Progenitor cell of endocrine pancreas (in vitro differentiated cells): ENCODE measurements at regions not wholly inside any gene's neighbourhood (a gene's known extent, or its start where the extent isn't known, plus 50 kb on each side); places are given as distances from the start of the nearest gene placed in this dataset.

Experiments used
- DNase-seq: peaks from one replicate; pipeline ENCODE4 v3.0.0; 2021; ENCODE audit warnings: low spot score; ENCODE audit not compliant: unreplicated experiment
- H3K27ac Mint-ChIP-seq: 2 replicates; pipeline ENCODE4 v1.8.0; 2021; ENCODE audit warnings: mild to moderate bottlenecking, moderate library complexity, mixed read lengths
- H3K27me3 Mint-ChIP-seq: 2 replicates; pipeline ENCODE4 v1.8.0; 2021; ENCODE audit warnings: mixed read lengths
- H3K36me3 Mint-ChIP-seq: 2 replicates; pipeline ENCODE4 v1.8.0; 2022; ENCODE audit warnings: mixed read lengths; ENCODE audit not compliant: insufficient read depth
- H3K4me1 Mint-ChIP-seq: 2 replicates; pipeline ENCODE4 v1.8.0; 2021; ENCODE audit warnings: low read depth, mixed read lengths
- H3K4me3 Mint-ChIP-seq: 2 replicates; pipeline ENCODE4 v1.8.0; 2021; ENCODE audit warnings: low read depth, mild to moderate bottlenecking, moderate library complexity, mixed read lengths
- H3K9me3 Mint-ChIP-seq: 2 replicates; pipeline ENCODE4 v1.8.0; 2021; ENCODE audit warnings: low read depth, mixed read lengths
- TF ChIP-seq, protein P1 (sequence below): fragments of 200-600 bp; sonication (generic); IDR thresholded peaks from one replicate; pipeline ENCODE4 v1.5.0; 2021; ENCODE audit warnings: antibody characterized with exemption, mild to moderate bottlenecking; ENCODE audit not compliant: unreplicated experiment

DNA sequence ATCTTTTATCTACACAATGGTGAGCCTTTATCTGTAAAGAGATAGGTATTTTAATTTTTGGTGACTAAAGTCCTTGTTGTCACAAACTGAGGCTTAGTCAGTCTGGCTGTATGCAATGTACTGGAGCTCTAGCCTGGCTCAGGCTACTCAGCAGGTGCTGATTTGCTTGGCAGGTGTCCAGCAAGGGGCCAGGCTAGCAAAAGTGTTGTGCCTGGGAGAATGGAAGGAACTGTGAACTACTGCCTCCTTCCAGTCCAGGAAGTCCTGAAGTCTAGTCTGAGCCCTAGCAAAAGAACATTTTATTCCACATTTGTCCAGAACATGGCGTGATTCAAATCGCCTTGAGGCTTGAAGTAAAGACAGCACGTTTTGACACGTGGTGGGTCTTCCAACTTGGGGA, 260.5 kb downstream of the CCDC85A start:
- DNase-seq, result no peak
- H3K9me3 Mint-ChIP-seq, result no peaks in the 10 kb centered on the region
- H3K4me1 Mint-ChIP-seq, result peaks cover 16% of the 10 kb centered on the region
- H3K4me3 Mint-ChIP-seq, result no peak overlapping the region
- no peak overlapping the region for H3K27ac Mint-ChIP-seq
- no peaks in the 10 kb centered on the region for H3K27me3 Mint-ChIP-seq
- H3K36me3 Mint-ChIP-seq, result no peaks in the 10 kb centered on the region
- TF ChIP-seq, protein P1, sequence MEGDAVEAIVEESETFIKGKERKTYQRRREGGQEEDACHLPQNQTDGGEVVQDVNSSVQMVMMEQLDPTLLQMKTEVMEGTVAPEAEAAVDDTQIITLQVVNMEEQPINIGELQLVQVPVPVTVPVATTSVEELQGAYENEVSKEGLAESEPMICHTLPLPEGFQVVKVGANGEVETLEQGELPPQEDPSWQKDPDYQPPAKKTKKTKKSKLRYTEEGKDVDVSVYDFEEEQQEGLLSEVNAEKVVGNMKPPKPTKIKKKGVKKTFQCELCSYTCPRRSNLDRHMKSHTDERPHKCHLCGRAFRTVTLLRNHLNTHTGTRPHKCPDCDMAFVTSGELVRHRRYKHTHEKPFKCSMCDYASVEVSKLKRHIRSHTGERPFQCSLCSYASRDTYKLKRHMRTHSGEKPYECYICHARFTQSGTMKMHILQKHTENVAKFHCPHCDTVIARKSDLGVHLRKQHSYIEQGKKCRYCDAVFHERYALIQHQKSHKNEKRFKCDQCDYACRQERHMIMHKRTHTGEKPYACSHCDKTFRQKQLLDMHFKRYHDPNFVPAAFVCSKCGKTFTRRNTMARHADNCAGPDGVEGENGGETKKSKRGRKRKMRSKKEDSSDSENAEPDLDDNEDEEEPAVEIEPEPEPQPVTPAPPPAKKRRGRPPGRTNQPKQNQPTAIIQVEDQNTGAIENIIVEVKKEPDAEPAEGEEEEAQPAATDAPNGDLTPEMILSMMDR, result no peak

DNA sequence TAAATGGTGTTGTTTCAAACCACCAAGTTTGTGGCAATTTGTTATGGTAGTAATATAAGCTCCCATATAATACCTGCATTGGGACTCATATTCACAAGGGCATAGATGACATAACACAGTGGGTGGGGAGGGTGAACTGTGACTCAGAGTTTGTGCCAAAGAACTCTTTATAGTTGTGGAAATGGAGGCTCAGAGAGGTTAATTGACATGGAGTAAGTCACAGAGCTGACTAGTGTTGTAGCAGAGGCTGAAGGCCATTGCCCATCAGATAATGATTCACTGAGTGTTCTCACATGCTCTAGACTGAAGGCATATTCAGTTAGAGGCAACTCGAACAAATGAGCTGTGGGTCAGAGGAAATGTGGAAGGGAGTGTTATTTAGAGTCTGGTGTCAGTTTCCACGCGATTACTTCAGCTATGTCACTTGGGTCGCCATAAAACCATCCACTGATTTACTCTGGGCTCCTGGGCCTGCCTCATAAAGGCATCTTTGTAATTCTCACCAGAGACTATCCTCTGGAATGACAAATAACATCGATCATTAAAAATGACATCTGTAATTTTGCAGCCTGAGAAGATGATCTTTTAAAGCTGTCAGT, 264.7 kb downstream of the CCDC85A start:
- H3K27ac Mint-ChIP-seq, result peak overlapping the region; percentile 94

DNA sequence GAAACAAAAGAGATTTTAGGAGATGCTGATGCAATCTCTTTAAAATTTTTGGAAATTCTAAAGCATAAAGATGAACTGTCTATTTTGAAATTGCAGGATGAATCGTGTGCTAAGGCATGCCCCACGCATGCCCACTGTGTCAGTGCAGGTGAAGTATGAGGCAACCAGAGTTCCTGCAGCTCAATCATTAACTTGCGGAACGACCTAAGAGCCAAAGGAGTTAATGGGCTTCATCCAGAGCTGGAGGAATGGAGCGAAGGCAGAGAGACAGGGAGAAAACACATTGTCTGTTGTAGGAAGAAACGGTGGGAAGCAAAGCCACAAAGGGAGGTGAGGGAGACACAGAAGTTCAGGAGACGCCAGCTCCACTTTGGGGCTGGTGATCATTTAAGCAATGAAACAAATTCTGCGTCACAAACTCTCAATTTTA, 265.2 kb downstream of the CCDC85A start:
- peak; percentile 59 for DNase-seq
- peak overlapping the region; percentile 94 for H3K27ac Mint-ChIP-seq
- H3K9me3 Mint-ChIP-seq, result peaks cover 8% of the 10 kb centered on the region
- H3K4me1 Mint-ChIP-seq, result peaks cover 30% of the 10 kb centered on the region
- TF ChIP-seq, protein P1, result no peak
- no peaks in the 10 kb centered on the region for H3K36me3 Mint-ChIP-seq
- H3K27me3 Mint-ChIP-seq, result no peaks in the 10 kb centered on the region
- peak overlapping the region; percentile 71 for H3K4me3 Mint-ChIP-seq

More for the DNA sequence above, 264.7 kb downstream of the CCDC85A start:
- TF ChIP-seq, protein P1, result no peak
- no peak for DNase-seq
- H3K4me1 Mint-ChIP-seq, result peaks cover 30% of the 10 kb centered on the region
- no peaks in the 10 kb centered on the region for H3K27me3 Mint-ChIP-seq
- H3K9me3 Mint-ChIP-seq, result peaks cover 8% of the 10 kb centered on the region
- H3K4me3 Mint-ChIP-seq, result peak overlapping the region; percentile 71
- no peaks in the 10 kb centered on the region for H3K36me3 Mint-ChIP-seq

DNA sequence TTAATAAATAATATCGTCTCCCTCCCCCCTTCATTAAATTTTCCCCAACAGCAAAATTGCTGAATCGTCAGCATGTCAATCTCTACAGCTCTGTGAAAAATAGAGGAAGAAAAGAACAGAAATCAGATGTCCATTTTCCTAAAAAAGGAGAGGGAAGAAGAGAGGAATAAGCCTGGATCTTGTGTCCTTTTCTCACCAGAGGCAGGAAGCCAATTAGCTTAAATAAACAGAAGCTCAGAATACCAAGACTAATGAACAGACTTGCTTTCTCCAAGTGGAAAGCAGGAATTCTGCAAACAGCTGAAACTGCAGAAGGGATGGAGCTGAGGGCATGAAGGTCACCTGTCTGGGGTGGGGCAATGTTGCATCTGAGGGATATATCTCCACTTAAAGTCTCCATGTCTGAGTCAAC, 265.7 kb downstream of the CCDC85A start:
- no peak for DNase-seq
- peak overlapping the region; percentile 71 for H3K4me3 Mint-ChIP-seq

DNA sequence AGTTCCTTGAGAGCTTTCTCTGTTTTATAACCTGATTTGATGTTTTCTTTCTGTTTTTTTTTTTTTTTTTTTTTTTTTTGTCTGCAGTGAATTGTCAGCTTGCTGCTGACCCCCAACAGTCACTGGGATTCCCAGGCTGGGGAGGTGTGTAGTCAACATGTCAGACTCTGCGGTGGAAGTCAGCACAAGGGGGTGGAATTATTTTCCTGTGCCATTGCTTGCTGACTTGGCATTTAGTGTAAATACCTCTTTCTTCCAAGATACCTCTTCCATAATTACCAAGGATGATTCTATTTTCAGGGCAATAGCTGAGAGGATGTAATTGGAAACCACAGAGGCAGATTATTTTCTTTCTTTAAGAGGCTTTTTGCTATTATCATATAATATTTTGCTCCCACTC, 266.3 kb downstream of the CCDC85A start:
- Mint-ChIP-seq H3K9me3 (peaks cover 8% of the 10 kb centered on the region), H3K27me3 (no peaks in the 10 kb centered on the region), H3K4me3 (no peak overlapping the region), H3K36me3 (no peaks in the 10 kb centered on the region), H3K27ac (peak overlapping the region; percentile 45), H3K4me1 (peaks cover 32% of the 10 kb centered on the region)
- TF ChIP-seq, protein P1, result no peak
- DNase-seq, result no peak

More for the DNA sequence above, 265.7 kb downstream of the CCDC85A start:
- peaks cover 30% of the 10 kb centered on the region for H3K4me1 Mint-ChIP-seq
- H3K36me3 Mint-ChIP-seq, result no peaks in the 10 kb centered on the region
- TF ChIP-seq, protein P1, result no peak
- peaks cover 8% of the 10 kb centered on the region for H3K9me3 Mint-ChIP-seq
- no peaks in the 10 kb centered on the region for H3K27me3 Mint-ChIP-seq
- H3K27ac Mint-ChIP-seq, result peak overlapping the region; percentile 94
